Right lobe of liver (tissue), 6 donors: ENCODE measurements at regions not wholly inside any gene's neighbourhood (a gene's known extent, or its start where the extent isn't known, plus 50 kb on each side); places are given as distances from the start of the nearest gene placed in this dataset.
A peak's percentile ranks its signal among the peaks of the same experiment; 100 is the strongest.

Source experiments
- ATAC-seq, 4 donors: fragments of 200-7000 bp; cut with Tn5 transposase; one replicate each; pipeline ENCODE4 v1.9.1; 2020; ENCODE audit warnings: mild to moderate bottlenecking in 4 of 4, moderate library complexity in 4 of 4
- DNase-seq, 3 donors: peaks; one replicate each; pipeline ENCODE4 v3.0.0-alpha.2; 2020
- H3K27ac ChIP-seq, 3 donors: fragments of 200-600 bp; one replicate each; pipeline ENCODE4 v1.8.0; 2022
- H3K27me3 ChIP-seq, 2 donors: fragments of 200-600 bp; one replicate each; pipeline ENCODE4 v1.8.0; 2022
- H3K36me3 ChIP-seq, 4 donors: fragments of 200-600 bp; sonication (generic) in 1 of 4; one replicate each; pipeline versions ENCODE4 v1.5.1 to v1.8.0; 2017 to 2022; ENCODE audit warnings: control low read depth in 1 of 4
- H3K4me1 ChIP-seq, 4 donors: fragments of 200-600 bp; sonication (generic) in 1 of 4; one replicate each; pipeline versions ENCODE4 v1.5.1 to v1.8.0; 2017 to 2022; ENCODE audit warnings: control low read depth in 1 of 4
- H3K4me3 ChIP-seq, 3 donors: fragments of 200-600 bp; one replicate each; pipeline ENCODE4 v1.8.0; 2022
- H3K9me3 ChIP-seq, 4 donors: fragments of 200-600 bp; sonication (generic) in 1 of 4; one replicate each; pipeline versions ENCODE4 v1.5.1 to v1.8.0; 2017 to 2022; ENCODE audit warnings: control low read depth in 1 of 4
- POLR2A ChIP-seq: fragments of 450-650 bp; IDR thresholded peaks from one replicate; pipeline ENCODE4 v1.6.1; 2017; ENCODE audit warnings: antibody characterized with exemption, mild to moderate bottlenecking
- whole genome bisulfite sequencing: methylation state at CpG from one replicate; pipeline ENCODE4 v1.1.6; 2018; ENCODE audit warnings: low coverage, low lambda C conversion rate; ENCODE audit not compliant: insufficient coverage; ENCODE audit errors: missing lambda C conversion rate; 5-methylcytosine and 5-hydroxymethylcytosine counted together
- intact Hi-C, 2 donors: fragments of 100-400 bp; cut with DNase I; formaldehyde crosslinking; loops; one replicate each; pipeline versions ENCODE4 v1.11.2 to v1.14.1; 2022
- TF ChIP-seq, protein P1 (sequence below), 4 donors: fragments of 200-600 bp in 3 of 4; fragments of 450-650 bp in 1 of 4; IDR thresholded peaks; one replicate each; pipeline versions ENCODE4 v1.5.1 to v1.8.0; 2016 to 2022; ENCODE audit warnings: antibody characterized with exemption in 4 of 4, mild to moderate bottlenecking in 2 of 4
- donor health status: DM: no; HTN: yes; CAD: no.
- donor health status: DM: no; HTN: no; CAD: no.
- donor health status: DM: no; HTN: no; CAD: no.
- donor health status: DM: no; HTN: yes; CAD: no.
- donor health status: DM: no; HTN: yes; CAD: no.

DNA sequence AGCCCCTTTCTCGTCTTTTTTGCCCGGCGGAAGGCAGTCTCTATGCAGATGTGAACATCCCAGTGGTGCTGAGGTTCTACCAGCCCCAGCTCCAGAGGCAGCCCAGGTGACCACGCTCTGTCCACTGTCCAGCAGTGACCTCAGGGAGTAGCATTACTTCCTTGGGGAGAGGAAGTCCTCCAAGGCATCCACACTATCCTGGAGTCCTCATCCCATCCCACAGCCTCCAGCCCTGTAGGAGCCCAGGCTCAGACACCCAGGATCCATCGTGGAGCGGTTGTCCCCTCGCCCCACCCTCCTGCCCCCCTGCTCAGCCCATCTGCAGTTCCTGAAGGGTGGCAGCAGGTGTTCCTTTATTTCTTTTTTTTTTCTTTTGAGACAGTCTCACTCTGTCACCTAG is 294.5 kb upstream of the IRX4 start:
- Histone ChIP-seq H3K27ac (no peak overlapping the region), H3K4me3 (no peak overlapping the region), H3K4me1 (no peaks in the 10 kb centered on the region), H3K27me3 (no peaks in the 10 kb centered on the region), H3K36me3 (no peaks in the 10 kb centered on the region), H3K9me3 (no peaks in the 10 kb centered on the region)
- intact Hi-C loops: no loop called here
- DNase-seq (peak in 1 of 3 donors; percentile 31), ATAC-seq (no peak)
- TF ChIP-seq, protein P1, sequence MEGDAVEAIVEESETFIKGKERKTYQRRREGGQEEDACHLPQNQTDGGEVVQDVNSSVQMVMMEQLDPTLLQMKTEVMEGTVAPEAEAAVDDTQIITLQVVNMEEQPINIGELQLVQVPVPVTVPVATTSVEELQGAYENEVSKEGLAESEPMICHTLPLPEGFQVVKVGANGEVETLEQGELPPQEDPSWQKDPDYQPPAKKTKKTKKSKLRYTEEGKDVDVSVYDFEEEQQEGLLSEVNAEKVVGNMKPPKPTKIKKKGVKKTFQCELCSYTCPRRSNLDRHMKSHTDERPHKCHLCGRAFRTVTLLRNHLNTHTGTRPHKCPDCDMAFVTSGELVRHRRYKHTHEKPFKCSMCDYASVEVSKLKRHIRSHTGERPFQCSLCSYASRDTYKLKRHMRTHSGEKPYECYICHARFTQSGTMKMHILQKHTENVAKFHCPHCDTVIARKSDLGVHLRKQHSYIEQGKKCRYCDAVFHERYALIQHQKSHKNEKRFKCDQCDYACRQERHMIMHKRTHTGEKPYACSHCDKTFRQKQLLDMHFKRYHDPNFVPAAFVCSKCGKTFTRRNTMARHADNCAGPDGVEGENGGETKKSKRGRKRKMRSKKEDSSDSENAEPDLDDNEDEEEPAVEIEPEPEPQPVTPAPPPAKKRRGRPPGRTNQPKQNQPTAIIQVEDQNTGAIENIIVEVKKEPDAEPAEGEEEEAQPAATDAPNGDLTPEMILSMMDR (IDR thresholded peaks at IDR 0.05): no peak
- TF ChIP-seq POLR2A: no peak
- 53% methylated on average over 6 of the region's 7 CpGs for WGBS

DNA sequence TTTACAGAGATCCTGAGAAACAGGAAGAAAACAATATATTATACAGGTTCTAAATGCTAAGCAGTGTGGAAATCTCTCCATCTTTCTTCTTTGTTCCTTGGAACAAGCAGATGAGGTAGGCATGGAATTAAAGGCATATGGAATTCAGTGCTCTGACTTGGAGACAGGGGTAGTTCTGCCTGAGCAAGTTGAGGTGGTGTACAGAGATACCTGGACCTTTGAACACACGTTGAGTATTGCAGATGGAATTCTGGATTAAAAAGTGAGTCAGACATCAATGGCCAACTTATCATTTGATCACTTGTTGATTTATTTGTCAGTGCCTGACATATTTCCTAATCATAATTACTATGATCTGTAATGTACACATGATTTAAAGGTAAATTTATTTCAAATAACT is 293.9 kb upstream of the IRX4 start:
- WGBS: 10% methylated on average over 1 of the region's 1 CpG
- H3K4me3 ChIP-seq: no peak overlapping the region
- H3K4me1 ChIP-seq: no peaks in the 10 kb centered on the region
- H3K36me3 ChIP-seq: no peaks in the 10 kb centered on the region
- DNase-seq (no peak), ATAC-seq (no peak)
- intact Hi-C loops: no loop called here
- H3K27ac ChIP-seq: no peak overlapping the region
- no peaks in the 10 kb centered on the region for H3K9me3 ChIP-seq
- no peaks in the 10 kb centered on the region for H3K27me3 ChIP-seq
- TF ChIP-seq, protein P1 (IDR thresholded peaks at IDR 0.05): no peak
- no peak for TF ChIP-seq POLR2A

DNA sequence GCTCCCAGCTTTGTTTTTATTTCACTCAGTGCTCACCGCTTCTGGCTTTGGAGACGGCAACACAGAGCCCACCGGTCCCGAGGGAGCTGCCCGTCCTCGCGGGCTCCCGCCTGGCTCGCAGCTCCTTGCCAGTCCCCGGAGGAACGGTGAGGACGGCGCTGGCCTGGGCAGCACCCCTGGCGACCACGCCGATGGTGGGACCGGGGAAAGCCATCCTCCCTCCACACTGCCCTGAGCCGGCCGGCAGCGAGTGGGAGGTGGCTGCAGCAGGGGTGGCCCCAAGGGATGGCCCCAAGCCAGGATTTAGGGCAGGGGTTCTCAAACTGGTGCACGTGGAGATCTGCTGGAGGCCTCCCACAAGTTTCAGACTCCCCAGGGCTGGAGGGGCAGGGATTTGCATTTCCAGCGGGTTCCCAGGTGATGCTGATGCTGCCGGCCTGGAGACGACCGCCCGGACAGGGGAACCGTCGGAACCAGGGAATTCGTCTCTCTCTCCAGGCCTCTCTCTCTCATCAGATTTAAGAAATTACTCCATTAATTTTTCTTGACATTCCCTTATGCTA is 293.2 kb upstream of the IRX4 start:
- Histone ChIP-seq H3K27me3 (no peaks in the 10 kb centered on the region), H3K4me1 (no peaks in the 10 kb centered on the region), H3K36me3 (no peaks in the 10 kb centered on the region), H3K4me3 (no peak overlapping the region), H3K27ac (no peak overlapping the region), H3K9me3 (no peaks in the 10 kb centered on the region)
- ATAC-seq: peak in 1 of 4 donors; percentile 16
- WGBS: 86% methylated on average over 9 of the region's 29 CpGs
- peak in 1 of 3 donors; percentile 40 for DNase-seq
- no peak for TF ChIP-seq POLR2A
- TF ChIP-seq, protein P1 (IDR thresholded peaks at IDR 0.05): no peak
- intact Hi-C loops: no loop called here

DNA sequence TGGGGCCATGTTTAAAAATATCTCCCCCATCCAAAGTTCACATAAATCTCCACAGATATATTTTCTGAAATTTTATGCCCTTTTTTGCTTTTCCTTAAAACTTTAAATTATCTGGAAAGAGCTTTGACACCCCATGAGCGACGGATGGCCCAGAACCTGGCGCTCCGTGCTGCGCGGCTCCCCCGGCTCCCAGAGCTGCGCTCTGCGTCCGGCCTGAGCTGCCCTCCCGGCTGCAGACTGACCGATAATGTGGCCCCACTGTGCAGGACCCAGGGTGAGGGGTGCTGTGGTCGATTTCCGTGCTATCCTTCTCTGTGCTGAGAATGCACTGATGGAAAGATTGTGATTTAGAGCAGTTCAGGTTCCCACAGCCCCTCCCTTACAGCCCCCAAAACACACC is 292.3 kb upstream of the IRX4 start:
- 58% methylated on average over 8 of the region's 14 CpGs for WGBS
- no peak for TF ChIP-seq POLR2A
- H3K27me3 ChIP-seq: no peaks in the 10 kb centered on the region

DNA sequence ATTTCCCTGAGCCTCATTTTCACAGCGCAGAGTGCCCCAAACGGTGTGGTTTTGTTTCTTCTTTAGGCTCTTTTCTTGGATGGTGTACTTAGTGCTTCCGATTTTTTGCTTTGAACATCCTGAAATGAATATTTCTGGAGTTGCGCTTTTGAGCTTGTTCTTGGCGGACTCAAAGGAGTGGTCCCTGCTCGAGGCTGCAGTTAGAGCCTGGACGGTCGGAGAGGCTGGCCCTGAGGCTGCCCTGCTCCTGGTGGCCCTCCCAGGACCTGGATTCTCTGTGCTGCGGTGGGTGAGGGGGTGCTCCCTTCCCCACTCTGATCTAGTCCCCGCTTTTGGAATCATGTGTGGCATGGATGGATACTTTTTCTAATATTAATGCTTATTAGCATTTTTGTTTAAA is 291.8 kb upstream of the IRX4 start:
- intact Hi-C loops: no loop called here
- DNase-seq (no peak), ATAC-seq (no peak)
- Histone ChIP-seq H3K27me3 (no peaks in the 10 kb centered on the region), H3K27ac (no peak overlapping the region), H3K36me3 (no peaks in the 10 kb centered on the region), H3K9me3 (no peaks in the 10 kb centered on the region), H3K4me1 (no peaks in the 10 kb centered on the region), H3K4me3 (no peak overlapping the region)
- 43% methylated on average over 8 of the region's 10 CpGs for WGBS
- TF ChIP-seq, protein P1 (IDR thresholded peaks at IDR 0.05): no peak
- no peak for TF ChIP-seq POLR2A

More for the DNA sequence above, 292.3 kb upstream of the IRX4 start:
- Histone ChIP-seq H3K9me3 (no peaks in the 10 kb centered on the region), H3K4me1 (no peaks in the 10 kb centered on the region), H3K36me3 (no peaks in the 10 kb centered on the region), H3K4me3 (no peak overlapping the region), H3K27ac (no peak overlapping the region)
- intact Hi-C loops: no loop called here
- ATAC-seq (no peak), DNase-seq (peak in 1 of 3 donors; percentile 27)
